ENCODE measurements at regions not wholly inside any gene's neighbourhood (a gene's known extent, or its start where the extent isn't known, plus 50 kb on each side); places are given as distances from the start of the nearest gene placed in this dataset.
"Not testable (repeated sequence)": the region's sequence is repeated elsewhere in the genome, so short reads cannot be mapped to it uniquely, and the experiment has no call there.

DNA sequence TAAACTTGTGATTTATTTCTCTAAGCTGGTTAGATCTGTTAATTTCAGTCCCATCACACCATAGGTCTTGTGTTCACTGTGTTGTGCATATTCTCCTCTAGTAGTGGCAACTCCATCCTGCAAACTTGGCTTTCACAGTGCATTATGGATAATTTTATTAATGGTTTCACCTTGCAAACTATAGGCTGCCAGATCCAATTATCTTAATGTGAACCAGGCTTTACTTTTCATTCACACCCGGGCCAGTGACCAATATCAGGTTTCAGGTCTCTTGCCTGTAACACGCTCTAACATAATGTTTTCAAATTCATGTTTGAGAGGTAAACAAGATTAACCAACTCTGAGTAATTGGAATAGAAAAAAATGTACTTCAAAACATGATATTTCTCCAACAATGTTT is 1293.0 kb downstream of the REEP3 start:
- DNase-seq (ENCODE audit: low read depth, low spot score) = no peak

- no peak for DNase-seq (ENCODE audit: low read depth, low spot score)
Observed at GRCh38 chr10:64829888-64830412, 1308.7 kb downstream of the REEP3 start.

GRCh38 chr10:64830869-64831268 is 1309.7 kb downstream of the REEP3 start:
- no peak for DNase-seq (ENCODE audit: low read depth, low spot score)

- DNase-seq (ENCODE audit: low read depth, low spot score) = no peak
Observed at GRCh38 chr10:64840341-64840740, 1319.1 kb downstream of the REEP3 start.

DNA sequence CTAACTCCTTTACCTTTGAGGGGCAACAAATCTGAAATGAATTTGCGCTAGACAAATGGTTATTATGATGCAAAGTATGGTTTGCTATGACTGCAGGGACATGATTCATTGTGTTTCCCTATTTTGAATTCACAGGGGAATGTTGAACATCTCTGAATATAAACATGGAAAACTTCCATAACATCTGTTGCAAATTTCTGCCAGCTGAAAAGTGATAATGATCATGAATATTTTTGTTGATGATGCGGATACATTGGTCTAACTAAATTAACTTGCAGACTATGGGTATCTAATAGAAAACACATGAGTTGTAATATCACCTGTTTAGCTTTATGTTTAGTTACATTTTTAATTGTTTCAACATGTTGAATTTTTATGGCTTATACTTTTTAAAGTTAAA is 1325.5 kb downstream of the REEP3 start:
- no peak for DNase-seq (ENCODE audit: low read depth, low spot score)

DNA sequence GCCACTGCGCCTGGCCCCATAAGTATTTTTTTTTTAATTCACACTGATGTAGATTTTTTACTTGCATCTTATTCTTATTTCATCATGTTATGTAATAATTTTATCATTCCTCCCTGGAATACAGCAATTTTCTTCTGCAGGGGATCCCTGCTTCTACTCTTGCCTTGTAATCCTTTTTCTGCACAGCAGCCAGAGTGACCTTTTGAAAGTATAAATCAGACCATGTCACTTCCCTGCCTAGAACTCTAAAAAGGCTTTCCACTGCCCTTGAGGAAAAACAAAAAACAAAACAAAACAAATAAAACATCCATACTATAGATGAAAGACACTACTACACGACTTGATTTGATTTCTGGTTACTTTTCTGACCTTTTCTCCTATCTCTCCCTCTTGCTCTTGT is 1334.7 kb downstream of the REEP3 start:
- no peak for DNase-seq (ENCODE audit: low read depth, low spot score)

GRCh38 chr10:64859911-64860310 is 1338.7 kb downstream of the REEP3 start:
- no peak for DNase-seq (ENCODE audit: low read depth, low spot score)

GRCh38 chr10:64863836-64864235 is 1342.6 kb downstream of the REEP3 start:
- no peak for DNase-seq (ENCODE audit: low read depth, low spot score)

- no peak for DNase-seq (ENCODE audit: low read depth, low spot score)
Observed at GRCh38 chr10:64867501-64867962, 1346.3 kb downstream of the REEP3 start.

DNA sequence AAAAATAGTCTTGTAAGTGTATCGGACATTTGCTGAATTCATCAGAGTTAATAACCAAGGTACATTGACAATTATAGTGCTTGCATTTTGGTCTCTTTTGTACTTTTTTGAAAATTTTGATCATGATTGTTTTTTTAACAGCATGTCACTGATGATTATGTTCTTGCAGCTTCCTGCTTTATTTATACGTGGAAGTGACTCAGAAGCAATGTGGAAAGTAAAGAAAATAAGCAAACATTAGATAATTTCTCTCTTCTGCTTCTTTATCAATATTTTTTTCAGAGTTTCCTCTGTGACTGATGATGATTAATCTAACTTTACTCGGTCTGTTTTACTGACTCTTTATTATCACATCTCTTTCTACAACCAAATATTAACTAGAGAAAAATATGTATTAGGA is 1351.9 kb downstream of the REEP3 start:
- DNase-seq (ENCODE audit: low read depth, low spot score) = no peak

- no peak for DNase-seq (ENCODE audit: low read depth, low spot score)
Observed at GRCh38 chr10:64873959-64874358, 1352.8 kb downstream of the REEP3 start.

- no peak for DNase-seq (ENCODE audit: low read depth, low spot score)
Observed at GRCh38 chr10:64880546-64880945, 1359.3 kb downstream of the REEP3 start.

DNA sequence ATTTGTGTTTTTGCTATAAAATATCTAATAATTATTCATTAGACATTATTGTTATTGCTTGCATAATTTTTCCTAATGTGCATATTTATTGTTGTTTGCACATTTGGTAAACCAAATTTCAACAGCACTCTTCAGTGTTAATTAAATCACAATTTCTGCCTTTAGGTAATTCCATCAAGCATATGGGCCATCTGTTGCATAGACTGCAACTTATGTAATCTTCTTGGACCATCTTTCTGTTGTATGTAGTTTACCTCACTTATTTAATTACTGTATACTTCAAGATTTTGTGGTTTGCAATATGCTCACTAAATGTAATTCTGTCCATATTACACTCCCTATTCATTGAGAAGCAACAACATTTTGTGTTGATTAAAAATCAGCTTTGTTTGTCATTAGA is 1360.1 kb downstream of the REEP3 start:
- DNase-seq (ENCODE audit: low read depth, low spot score) = no peak

- no peak for DNase-seq (ENCODE audit: low read depth, low spot score)
Observed at GRCh38 chr10:64896582-64896981, 1375.4 kb downstream of the REEP3 start.

GRCh38 chr10:64906311-64906710 is 1385.1 kb downstream of the REEP3 start:
- DNase-seq (ENCODE audit: low read depth, low spot score) = not testable (repeated sequence)

GRCh38 chr10:64924306-64924705 is 1403.1 kb downstream of the REEP3 start:
- DNase-seq (ENCODE audit: low read depth, low spot score) = not testable (repeated sequence)

GRCh38 chr10:64952042-64952441 is 1430.8 kb downstream of the REEP3 start:
- no peak for DNase-seq (ENCODE audit: low read depth, low spot score)

DNA sequence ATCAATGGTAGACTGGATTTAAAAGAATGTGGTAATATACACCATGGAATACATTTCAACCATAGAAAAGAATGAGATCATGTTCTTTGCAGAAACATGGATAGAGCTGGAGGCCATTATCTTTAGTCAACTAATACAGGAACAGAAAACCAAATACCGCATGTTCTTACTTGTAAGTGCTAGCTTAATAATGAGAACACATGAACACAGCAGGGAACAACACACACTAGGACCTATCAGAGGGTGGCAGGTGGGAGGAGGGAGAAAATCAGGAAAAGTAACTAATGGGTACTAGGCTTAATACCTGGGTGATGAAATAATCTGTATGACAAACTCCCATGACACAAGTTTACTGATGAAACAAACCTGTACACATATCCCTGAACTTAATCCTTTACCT is 1435.2 kb downstream of the REEP3 start:
- DNase-seq (ENCODE audit: low read depth, low spot score) = no peak

DNA sequence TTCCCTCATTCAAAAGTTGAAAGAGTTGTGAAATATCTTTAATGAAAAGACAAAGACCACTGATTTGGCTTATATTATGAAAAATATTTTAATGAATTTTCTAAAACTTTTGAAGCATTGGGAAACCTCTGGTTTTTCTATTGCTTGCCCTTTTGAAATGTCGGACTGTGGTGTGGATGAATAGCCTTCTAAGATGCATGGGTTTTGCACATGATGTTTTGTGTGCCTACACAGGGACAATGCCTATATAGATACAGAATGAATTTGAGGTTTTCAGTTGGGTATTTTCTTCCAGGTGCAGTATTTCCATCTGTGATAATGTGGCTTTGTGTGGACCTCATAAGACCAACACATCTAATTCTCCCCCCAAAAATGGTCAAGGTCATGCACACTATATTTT is 1437.9 kb downstream of the REEP3 start:
- DNase-seq (ENCODE audit: low read depth, low spot score) = no peak

- no peak for DNase-seq (ENCODE audit: low read depth, low spot score)
Observed at GRCh38 chr10:64959883-64960282, 1438.7 kb downstream of the REEP3 start.

GRCh38 chr10:64973391-64973790 is 1452.2 kb downstream of the REEP3 start:
- no peak for DNase-seq (ENCODE audit: low read depth, low spot score)

GRCh38 chr10:64976150-64976549 is 1454.9 kb downstream of the REEP3 start:
- DNase-seq (ENCODE audit: low read depth, low spot score) = no peak

- no peak for DNase-seq (ENCODE audit: low read depth, low spot score)
Observed at GRCh38 chr10:64977915-64978314, 1456.7 kb downstream of the REEP3 start.

DNA sequence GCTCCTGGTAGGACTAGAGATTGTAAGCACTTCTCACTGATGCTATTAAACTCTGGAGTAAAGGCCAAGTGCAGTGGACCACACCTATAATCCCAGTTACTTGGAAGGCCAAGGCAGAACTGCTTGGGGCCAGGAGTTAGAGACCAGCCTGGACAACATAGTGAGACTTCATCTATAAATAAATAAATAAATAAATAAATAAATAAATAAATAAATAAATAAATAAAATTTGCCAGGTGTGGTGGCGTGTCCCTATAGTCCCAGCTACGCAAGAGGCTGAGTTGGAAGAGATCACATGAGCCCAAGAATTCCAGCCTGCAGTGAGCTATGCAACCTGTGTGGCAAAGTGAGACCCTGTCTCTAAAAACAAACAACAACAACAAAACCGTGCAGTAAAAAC is 1475.7 kb downstream of the REEP3 start:
- no peak for DNase-seq (ENCODE audit: low read depth, low spot score)

Data from iPS DF 19.7 (cell line).